Endothelial cell of umbilical vein (primary cell): ENCODE measurements at regions not wholly inside any gene's neighbourhood (a gene's known extent, or its start where the extent isn't known, plus 50 kb on each side); places are given as distances from the start of the nearest gene placed in this dataset.

Experiments used
- BruUV-seq: library from RNA; stranded (reverse); fragments of 400-500 nt; replicated peaks from 2 replicates; lab custom pipeline; 2021; lab: Mats Ljungman, UMichigan
- CTCF ChIA-PET: fragments of 300-600, 350-600 bp; sonication (Branson Sonifier 250); formaldehyde crosslinking; loops from one replicate; lab custom pipeline; 2021; ENCODE audit warnings: antibody characterized with exemption, inconsistent platforms; lab: Charles Lee
- POLR2A ChIA-PET: fragments of 300-600, 350-600 bp; sonication (Branson Sonifier 250); formaldehyde crosslinking; loops from one replicate; lab custom pipeline; 2021; ENCODE audit warnings: antibody characterized with exemption, inconsistent platforms; lab: Charles Lee
- DNase-seq: peaks from one replicate; pipeline ENCODE4 v3.0.0-alpha.2; 2011; ENCODE audit warnings: low read depth, low spot score
- FAIRE-seq: peaks from 2 replicates; lab custom pipeline; 2011; peaks lifted over from hg19 to GRCh38; lab: Jason Lieb, UNC
- H2AFZ ChIP-seq: 2 replicates; pipeline ENCODE4 v1.6.0; 2012; ENCODE audit warnings: low read depth, low read length, control low read depth, inconsistent platforms
- H3K27ac ChIP-seq: 2 replicates; pipeline ENCODE4 v1.5.1; 2011; ENCODE audit warnings: low read depth, mild to moderate bottlenecking, control low read depth, low read length, moderate library complexity; ENCODE audit not compliant: insufficient read depth
- H3K27me3 ChIP-seq, 2 experiments: 2 replicates each; pipeline versions ENCODE4 v1.6.0 to v1.6.1; 2011; ENCODE audit warnings: low read length in 2 of 2, mixed read lengths in 1 of 2; ENCODE audit not compliant: control insufficient read depth in 2 of 2, insufficient read depth in 2 of 2
- H3K36me3 ChIP-seq, 2 experiments: 2 replicates in 1 of 2; 3 replicates in 1 of 2; pipeline ENCODE4 v1.5.1; 2011; ENCODE audit warnings: low read length in 2 of 2, mild to moderate bottlenecking in 1 of 2, moderate library complexity in 1 of 2; ENCODE audit not compliant: control insufficient read depth in 2 of 2, insufficient read depth in 2 of 2; ENCODE audit errors: extremely low read depth in 1 of 2
- H3K4me1 ChIP-seq: 3 replicates; pipeline ENCODE4 v1.5.1; 2011; ENCODE audit warnings: mild to moderate bottlenecking, low read length; ENCODE audit not compliant: control insufficient read depth, insufficient read depth; ENCODE audit errors: extremely low read depth
- H3K4me2 ChIP-seq: 2 replicates; pipeline ENCODE4 v1.6.1; 2011; ENCODE audit warnings: low read length, control low read depth, mixed read lengths; ENCODE audit not compliant: insufficient read depth
- H3K4me3 ChIP-seq, 3 experiments: fragments of 200-600 bp in 1 of 3; sonication (generic), shearing (Covaris generic) in 1 of 3; replicated peaks in 1 of 3; 2 replicates each; pipeline ENCODE4 v1.5.1; 2011 to 2016; ENCODE audit warnings: control low read depth in 3 of 3, low read length in 3 of 3, mild to moderate bottlenecking in 2 of 3, inconsistent platforms in 1 of 3, low read depth in 1 of 3, moderate library complexity in 1 of 3; ENCODE audit not compliant: insufficient read depth in 1 of 3
- H3K79me2 ChIP-seq: 2 replicates; pipeline ENCODE4 v1.6.0; 2012; ENCODE audit warnings: low read length, inconsistent platforms; ENCODE audit not compliant: control insufficient read depth, insufficient read depth
- H3K9ac ChIP-seq: replicated peaks from 2 replicates; pipeline ENCODE3; 2011; ENCODE audit warnings: low read length, control low read depth; ENCODE audit not compliant: insufficient read depth; ENCODE audit errors: extremely low read depth
- H3K9me1 ChIP-seq: replicated peaks from 3 replicates; pipeline ENCODE4 v1.6.0; 2011; ENCODE audit warnings: mild to moderate bottlenecking, low read length; ENCODE audit not compliant: control insufficient read depth, insufficient read depth; ENCODE audit errors: extremely low read depth
- H3K9me3 ChIP-seq: replicated peaks from 2 replicates; pipeline ENCODE4 v1.5.1; 2012; ENCODE audit warnings: low read length, inconsistent platforms; ENCODE audit not compliant: control insufficient read depth, insufficient read depth
- H4K20me1 ChIP-seq: replicated peaks from 2 replicates; pipeline ENCODE3; 2011; ENCODE audit warnings: mild to moderate bottlenecking, low read length; ENCODE audit not compliant: control insufficient read depth, insufficient read depth; ENCODE audit errors: extremely low read depth
- EZH2 ChIP-seq: IDR thresholded peaks from 2 replicates; pipeline ENCODE4 v1.6.1; 2012; ENCODE audit warnings: borderline replicate concordance, low read depth, mild to moderate bottlenecking, moderate library complexity, low read length, inconsistent platforms; ENCODE audit not compliant: severe bottlenecking
- FOS ChIP-seq: IDR thresholded peaks from 2 replicates; pipeline ENCODE4 v1.6.1; 2011; ENCODE audit warnings: mild to moderate bottlenecking, low read length, moderate library complexity, borderline replicate concordance; ENCODE audit not compliant: insufficient read depth
- GATA2 ChIP-seq: IDR thresholded peaks from 2 replicates; pipeline ENCODE4 v1.7.0; 2011; ENCODE audit warnings: low read depth, mild to moderate bottlenecking, moderate library complexity, mixed read lengths, low read length; ENCODE audit not compliant: insufficient read length, insufficient read depth
- JUN ChIP-seq: IDR thresholded peaks from 2 replicates; pipeline ENCODE4 v1.6.1; 2011; ENCODE audit warnings: borderline replicate concordance, low read depth; ENCODE audit not compliant: insufficient read length, insufficient read depth
- MYC ChIP-seq: IDR thresholded peaks from one replicate; pipeline ENCODE4 v1.6.1; 2011; ENCODE audit warnings: mild to moderate bottlenecking, low read depth, low read length
- POLR2A ChIP-seq: IDR thresholded peaks from 2 replicates; pipeline ENCODE4 v1.6.1; 2012; ENCODE audit warnings: low read depth, mild to moderate bottlenecking, control low read depth, low read length
- POLR2AphosphoS5 ChIP-seq: IDR thresholded peaks from 2 replicates; pipeline ENCODE4 v1.6.1; 2012; ENCODE audit warnings: low read depth, mild to moderate bottlenecking, control low read depth, low read length, moderate library complexity; ENCODE audit not compliant: insufficient read depth
- dilution Hi-C: fragments of 300-500 bp; cut with MboI; formaldehyde crosslinking; loops from one replicate; pipeline ENCODE4 v1.15.0; 2019; ENCODE audit warnings: low sequenced_read_pairs; ENCODE audit not compliant: extremely low pct_ligation_motif_present
- intact Hi-C: fragments of 100-400 bp; cut with micrococcal nuclease; formaldehyde crosslinking; loops from one replicate; pipeline ENCODE4 v1.10.0; 2022
- TF ChIP-seq, protein P1 (sequence below), 2 donors: IDR thresholded peaks; 1 replicate in 1 of 2; 2 replicates in 1 of 2; pipeline ENCODE4 v1.5.1; 2011; ENCODE audit warnings: low read length in 2 of 2, mild to moderate bottlenecking in 2 of 2, moderate library complexity in 2 of 2, control low read depth in 1 of 2, inconsistent platforms in 1 of 2, low read depth in 1 of 2; ENCODE audit not compliant: insufficient read depth in 1 of 2; ENCODE audit errors: extremely low read depth in 1 of 2
- TF ChIP-seq, protein P2 (sequence below): IDR thresholded peaks from 2 replicates; pipeline ENCODE4 v1.6.1; 2011; ENCODE audit not compliant: insufficient read depth, insufficient read length

DNA sequence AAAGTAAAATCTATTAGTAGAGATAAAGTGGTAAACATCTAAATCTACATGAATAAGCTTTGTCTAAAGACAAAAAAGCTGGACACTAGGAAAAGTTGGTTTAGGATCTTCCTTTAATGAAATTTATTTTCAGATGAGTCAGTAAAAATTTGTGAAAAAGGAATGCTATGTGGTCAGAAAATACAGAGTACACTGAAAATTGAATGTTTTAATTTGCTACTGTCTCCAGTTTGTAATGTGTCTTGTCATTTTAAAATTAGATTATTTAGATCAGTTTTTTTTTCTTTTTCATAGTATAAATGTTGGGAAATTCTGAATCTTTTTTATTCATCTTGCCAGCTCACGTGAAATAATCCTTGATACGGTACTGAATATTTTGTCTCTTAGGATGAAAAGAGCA, 56.9 kb downstream of the SLITRK6 start:
- H3K4me2 ChIP-seq, result no peak overlapping the region
- CTCF ChIA-PET, result no interaction called here
- FAIRE-seq (no peak), DNase-seq (no peak)
- H4K20me1 ChIP-seq, result no peaks in the 10 kb centered on the region
- no peaks in the 10 kb centered on the region for H3K36me3 ChIP-seq
- POLR2A ChIA-PET, result no interaction called here
- no peak overlapping the region for H3K27ac ChIP-seq
- no peaks in the 10 kb centered on the region for H3K27me3 ChIP-seq
- H3K79me2 ChIP-seq, result no peaks in the 10 kb centered on the region
- no peak overlapping the region for H3K9ac ChIP-seq
- H3K9me3 ChIP-seq, result peaks cover 4% of the 10 kb centered on the region
- H3K4me1 ChIP-seq, result no peaks in the 10 kb centered on the region
- intact Hi-C loops, result no loop called here
- no peaks in the 10 kb centered on the region for H3K9me1 ChIP-seq
- dilution Hi-C loops, result no loop called here
- no peak overlapping the region for H3K4me3 ChIP-seq
- BruUV-seq, result no TSS peak
- TF ChIP-seq EZH2, result no peak
- H2AFZ ChIP-seq, result no peak overlapping the region

DNA sequence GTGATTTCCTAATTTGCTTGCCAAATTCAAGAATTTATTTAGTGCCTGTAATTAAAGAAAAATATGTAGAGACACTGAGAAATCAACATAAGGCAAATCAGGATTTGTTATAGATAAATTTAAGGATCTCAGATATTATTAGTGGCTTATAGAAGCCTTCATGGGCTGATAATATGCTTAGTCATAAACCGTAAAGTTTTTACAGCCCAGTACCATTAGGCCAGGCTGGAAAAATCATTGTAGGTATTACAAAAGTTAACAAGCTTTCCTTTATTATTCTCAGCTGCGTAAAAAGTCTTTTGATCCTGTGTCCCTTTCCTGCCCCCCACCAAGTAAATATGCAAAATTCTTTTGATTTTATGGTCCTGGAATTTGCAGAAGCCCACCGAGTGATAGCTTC, 58.2 kb downstream of the SLITRK6 start:
- CTCF ChIA-PET, result no interaction called here
- Histone ChIP-seq H3K4me2 (no peak overlapping the region), H3K36me3 (no peaks in the 10 kb centered on the region), H2AFZ (no peak overlapping the region), H3K4me1 (no peaks in the 10 kb centered on the region), H3K9me3 (peaks cover 6% of the 10 kb centered on the region), H3K9me1 (no peaks in the 10 kb centered on the region), H3K27me3 (no peaks in the 10 kb centered on the region), H3K4me3 (no peak overlapping the region), H3K9ac (no peak overlapping the region), H3K27ac (no peak overlapping the region), H4K20me1 (no peaks in the 10 kb centered on the region), H3K79me2 (no peaks in the 10 kb centered on the region)
- FAIRE-seq, result no peak
- TF ChIP-seq MYC (no peak), POLR2AphosphoS5 (no peak), FOS (no peak), EZH2 (no peak), GATA2 (no peak), JUN (no peak), POLR2A (no peak)
- TF ChIP-seq, protein P1, sequence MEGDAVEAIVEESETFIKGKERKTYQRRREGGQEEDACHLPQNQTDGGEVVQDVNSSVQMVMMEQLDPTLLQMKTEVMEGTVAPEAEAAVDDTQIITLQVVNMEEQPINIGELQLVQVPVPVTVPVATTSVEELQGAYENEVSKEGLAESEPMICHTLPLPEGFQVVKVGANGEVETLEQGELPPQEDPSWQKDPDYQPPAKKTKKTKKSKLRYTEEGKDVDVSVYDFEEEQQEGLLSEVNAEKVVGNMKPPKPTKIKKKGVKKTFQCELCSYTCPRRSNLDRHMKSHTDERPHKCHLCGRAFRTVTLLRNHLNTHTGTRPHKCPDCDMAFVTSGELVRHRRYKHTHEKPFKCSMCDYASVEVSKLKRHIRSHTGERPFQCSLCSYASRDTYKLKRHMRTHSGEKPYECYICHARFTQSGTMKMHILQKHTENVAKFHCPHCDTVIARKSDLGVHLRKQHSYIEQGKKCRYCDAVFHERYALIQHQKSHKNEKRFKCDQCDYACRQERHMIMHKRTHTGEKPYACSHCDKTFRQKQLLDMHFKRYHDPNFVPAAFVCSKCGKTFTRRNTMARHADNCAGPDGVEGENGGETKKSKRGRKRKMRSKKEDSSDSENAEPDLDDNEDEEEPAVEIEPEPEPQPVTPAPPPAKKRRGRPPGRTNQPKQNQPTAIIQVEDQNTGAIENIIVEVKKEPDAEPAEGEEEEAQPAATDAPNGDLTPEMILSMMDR (IDR thresholded peaks at IDR 0.05; ENCODE audit: extremely low read depth in 1 of 2, insufficient read depth in 1 of 2, low read depth in 1 of 2, low read length in 2 of 2), result no peak
- TF ChIP-seq, protein P2, sequence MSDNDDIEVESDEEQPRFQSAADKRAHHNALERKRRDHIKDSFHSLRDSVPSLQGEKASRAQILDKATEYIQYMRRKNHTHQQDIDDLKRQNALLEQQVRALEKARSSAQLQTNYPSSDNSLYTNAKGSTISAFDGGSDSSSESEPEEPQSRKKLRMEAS, result no peak
- no TSS peak for BruUV-seq
- POLR2A ChIA-PET, result no interaction called here
- dilution Hi-C loops (no loop called here), intact Hi-C loops (no loop called here)
- DNase-seq, result no peak
